ENCODE measurements at regions not wholly inside any gene's neighbourhood (a gene's known extent, or its start where the extent isn't known, plus 50 kb on each side); places are given as distances from the start of the nearest gene placed in this dataset.

DNA sequence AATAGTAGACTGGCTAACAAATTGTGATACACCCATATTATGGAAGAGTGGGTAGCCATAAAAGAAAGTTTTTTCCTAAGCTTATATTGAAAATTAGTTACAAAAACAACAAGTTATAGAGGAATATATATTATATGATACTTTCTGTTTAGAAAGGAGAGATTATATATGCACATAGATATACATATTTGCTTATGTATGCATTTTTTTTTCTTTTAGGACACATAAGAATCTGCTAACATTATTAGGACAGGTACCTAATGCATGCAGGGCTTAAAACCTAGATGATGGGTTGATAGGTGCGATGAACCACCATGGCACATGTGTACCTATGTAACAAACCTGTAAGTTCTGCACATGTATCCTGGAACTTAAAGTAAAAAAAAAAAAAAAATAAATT lies 179.6 kb upstream of the KCNJ3 start:
- TF ChIP-seq ZNF8 (CRISPR knock-in tag; IDR thresholded peaks at IDR 0.05) (no peak), ARNTL (CRISPR knock-in tag; IDR thresholded peaks at IDR 0.05; ENCODE audit: borderline replicate concordance, low read depth) (no peak), RARB (CRISPR knock-in tag; IDR thresholded peaks at IDR 0.05) (no peak), ZFP30 (CRISPR knock-in tag; IDR thresholded peaks at IDR 0.05) (no peak), OSR1 (CRISPR knock-in tag; IDR thresholded peaks at IDR 0.05) (no peak), TOX (CRISPR knock-in tag; IDR thresholded peaks at IDR 0.05; ENCODE audit: borderline replicate concordance) (no peak), ISL1 (CRISPR knock-in tag; IDR thresholded peaks at IDR 0.05) (no peak)
- TF ChIP-seq, protein P1, sequence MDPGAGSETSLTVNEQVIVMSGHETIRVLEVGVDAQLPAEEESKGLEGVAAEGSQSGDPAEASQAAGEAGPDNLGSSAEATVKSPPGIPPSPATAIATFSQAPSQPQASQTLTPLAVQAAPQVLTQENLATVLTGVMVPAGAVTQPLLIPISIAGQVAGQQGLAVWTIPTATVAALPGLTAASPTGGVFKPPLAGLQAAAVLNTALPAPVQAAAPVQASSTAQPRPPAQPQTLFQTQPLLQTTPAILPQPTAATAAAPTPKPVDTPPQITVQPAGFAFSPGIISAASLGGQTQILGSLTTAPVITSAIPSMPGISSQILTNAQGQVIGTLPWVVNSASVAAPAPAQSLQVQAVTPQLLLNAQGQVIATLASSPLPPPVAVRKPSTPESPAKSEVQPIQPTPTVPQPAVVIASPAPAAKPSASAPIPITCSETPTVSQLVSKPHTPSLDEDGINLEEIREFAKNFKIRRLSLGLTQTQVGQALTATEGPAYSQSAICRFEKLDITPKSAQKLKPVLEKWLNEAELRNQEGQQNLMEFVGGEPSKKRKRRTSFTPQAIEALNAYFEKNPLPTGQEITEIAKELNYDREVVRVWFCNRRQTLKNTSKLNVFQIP (CRISPR knock-in tag; IDR thresholded peaks at IDR 0.05; ENCODE audit: borderline replicate concordance, low read depth) = no peak
- TF ChIP-seq, protein P2, sequence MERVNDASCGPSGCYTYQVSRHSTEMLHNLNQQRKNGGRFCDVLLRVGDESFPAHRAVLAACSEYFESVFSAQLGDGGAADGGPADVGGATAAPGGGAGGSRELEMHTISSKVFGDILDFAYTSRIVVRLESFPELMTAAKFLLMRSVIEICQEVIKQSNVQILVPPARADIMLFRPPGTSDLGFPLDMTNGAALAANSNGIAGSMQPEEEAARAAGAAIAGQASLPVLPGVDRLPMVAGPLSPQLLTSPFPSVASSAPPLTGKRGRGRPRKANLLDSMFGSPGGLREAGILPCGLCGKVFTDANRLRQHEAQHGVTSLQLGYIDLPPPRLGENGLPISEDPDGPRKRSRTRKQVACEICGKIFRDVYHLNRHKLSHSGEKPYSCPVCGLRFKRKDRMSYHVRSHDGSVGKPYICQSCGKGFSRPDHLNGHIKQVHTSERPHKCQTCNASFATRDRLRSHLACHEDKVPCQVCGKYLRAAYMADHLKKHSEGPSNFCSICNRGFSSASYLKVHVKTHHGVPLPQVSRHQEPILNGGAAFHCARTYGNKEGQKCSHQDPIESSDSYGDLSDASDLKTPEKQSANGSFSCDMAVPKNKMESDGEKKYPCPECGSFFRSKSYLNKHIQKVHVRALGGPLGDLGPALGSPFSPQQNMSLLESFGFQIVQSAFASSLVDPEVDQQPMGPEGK (CRISPR knock-in tag; IDR thresholded peaks at IDR 0.05; ENCODE audit: borderline replicate concordance) = no peak
- TF ChIP-seq, protein P3, sequence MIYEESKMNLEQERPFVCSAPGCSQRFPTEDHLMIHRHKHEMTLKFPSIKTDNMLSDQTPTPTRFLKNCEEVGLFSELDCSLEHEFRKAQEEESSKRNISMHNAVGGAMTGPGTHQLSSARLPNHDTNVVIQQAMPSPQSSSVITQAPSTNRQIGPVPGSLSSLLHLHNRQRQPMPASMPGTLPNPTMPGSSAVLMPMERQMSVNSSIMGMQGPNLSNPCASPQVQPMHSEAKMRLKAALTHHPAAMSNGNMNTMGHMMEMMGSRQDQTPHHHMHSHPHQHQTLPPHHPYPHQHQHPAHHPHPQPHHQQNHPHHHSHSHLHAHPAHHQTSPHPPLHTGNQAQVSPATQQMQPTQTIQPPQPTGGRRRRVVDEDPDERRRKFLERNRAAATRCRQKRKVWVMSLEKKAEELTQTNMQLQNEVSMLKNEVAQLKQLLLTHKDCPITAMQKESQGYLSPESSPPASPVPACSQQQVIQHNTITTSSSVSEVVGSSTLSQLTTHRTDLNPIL (CRISPR knock-in tag; IDR thresholded peaks at IDR 0.05; ENCODE audit: low read depth) = no peak
- TF ChIP-seq, protein P4, sequence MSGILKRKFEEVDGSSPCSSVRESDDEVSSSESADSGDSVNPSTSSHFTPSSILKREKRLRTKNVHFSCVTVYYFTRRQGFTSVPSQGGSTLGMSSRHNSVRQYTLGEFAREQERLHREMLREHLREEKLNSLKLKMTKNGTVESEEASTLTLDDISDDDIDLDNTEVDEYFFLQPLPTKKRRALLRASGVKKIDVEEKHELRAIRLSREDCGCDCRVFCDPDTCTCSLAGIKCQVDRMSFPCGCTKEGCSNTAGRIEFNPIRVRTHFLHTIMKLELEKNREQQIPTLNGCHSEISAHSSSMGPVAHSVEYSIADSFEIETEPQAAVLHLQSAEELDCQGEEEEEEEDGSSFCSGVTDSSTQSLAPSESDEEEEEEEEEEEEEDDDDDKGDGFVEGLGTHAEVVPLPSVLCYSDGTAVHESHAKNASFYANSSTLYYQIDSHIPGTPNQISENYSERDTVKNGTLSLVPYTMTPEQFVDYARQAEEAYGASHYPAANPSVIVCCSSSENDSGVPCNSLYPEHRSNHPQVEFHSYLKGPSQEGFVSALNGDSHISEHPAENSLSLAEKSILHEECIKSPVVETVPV (CRISPR knock-in tag; IDR thresholded peaks at IDR 0.05) = no peak
- TF ChIP-seq, protein P5, sequence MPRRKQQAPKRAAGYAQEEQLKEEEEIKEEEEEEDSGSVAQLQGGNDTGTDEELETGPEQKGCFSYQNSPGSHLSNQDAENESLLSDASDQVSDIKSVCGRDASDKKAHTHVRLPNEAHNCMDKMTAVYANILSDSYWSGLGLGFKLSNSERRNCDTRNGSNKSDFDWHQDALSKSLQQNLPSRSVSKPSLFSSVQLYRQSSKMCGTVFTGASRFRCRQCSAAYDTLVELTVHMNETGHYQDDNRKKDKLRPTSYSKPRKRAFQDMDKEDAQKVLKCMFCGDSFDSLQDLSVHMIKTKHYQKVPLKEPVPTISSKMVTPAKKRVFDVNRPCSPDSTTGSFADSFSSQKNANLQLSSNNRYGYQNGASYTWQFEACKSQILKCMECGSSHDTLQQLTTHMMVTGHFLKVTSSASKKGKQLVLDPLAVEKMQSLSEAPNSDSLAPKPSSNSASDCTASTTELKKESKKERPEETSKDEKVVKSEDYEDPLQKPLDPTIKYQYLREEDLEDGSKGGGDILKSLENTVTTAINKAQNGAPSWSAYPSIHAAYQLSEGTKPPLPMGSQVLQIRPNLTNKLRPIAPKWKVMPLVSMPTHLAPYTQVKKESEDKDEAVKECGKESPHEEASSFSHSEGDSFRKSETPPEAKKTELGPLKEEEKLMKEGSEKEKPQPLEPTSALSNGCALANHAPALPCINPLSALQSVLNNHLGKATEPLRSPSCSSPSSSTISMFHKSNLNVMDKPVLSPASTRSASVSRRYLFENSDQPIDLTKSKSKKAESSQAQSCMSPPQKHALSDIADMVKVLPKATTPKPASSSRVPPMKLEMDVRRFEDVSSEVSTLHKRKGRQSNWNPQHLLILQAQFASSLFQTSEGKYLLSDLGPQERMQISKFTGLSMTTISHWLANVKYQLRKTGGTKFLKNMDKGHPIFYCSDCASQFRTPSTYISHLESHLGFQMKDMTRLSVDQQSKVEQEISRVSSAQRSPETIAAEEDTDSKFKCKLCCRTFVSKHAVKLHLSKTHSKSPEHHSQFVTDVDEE (CRISPR knock-in tag; IDR thresholded peaks at IDR 0.05) = no peak

All from SK-N-SH treated with all-trans-retinoic acid at 6 μM for 48 hours (cell line).